Stimulated activated CD4-positive, alpha-beta T cell treated with anti-CD3 and anti-CD28 coated beads, Interleukin-15, amount 100 ng/mL, for 48 hours (primary cell): ENCODE measurements at regions not wholly inside any gene's neighbourhood (a gene's known extent, or its start where the extent isn't known, plus 50 kb on each side); places are given as distances from the start of the nearest gene placed in this dataset.
A peak's percentile ranks its signal among the peaks of the same experiment; 100 is the strongest.

Source experiments
- DNase-seq, 2 donors: peaks; one replicate each; pipeline ENCODE4 v3.0.0-alpha.2; 2020; ENCODE audit warnings: low read depth in 2 of 2

DNA sequence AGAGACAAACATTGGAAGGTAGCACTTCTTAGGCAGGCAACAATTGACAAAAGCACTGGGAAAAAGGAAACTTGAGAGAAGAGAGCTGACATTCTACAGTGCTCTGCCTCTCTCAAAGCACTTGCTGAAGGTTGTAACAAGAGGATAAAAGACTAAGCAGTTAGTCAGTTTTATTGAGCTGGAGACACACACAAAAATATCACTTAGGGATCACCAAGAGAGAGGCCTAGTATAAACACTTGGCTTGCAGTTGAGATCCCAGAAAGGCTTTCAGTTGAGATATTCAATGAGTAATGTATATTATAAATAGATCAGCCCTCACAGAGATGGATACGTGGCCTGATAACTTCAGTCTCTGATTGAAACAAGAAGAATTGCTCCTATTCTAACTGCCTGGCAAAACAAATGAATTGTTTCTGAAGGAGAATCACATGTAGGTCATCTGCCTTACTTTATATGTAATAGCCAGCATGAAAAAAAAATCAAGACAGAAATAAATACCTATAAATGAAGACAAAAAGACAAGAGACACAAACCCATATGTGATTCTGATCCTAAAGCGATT lies 747.2 kb upstream of the MAN1A1 start:
- DNase-seq: no peak

DNA sequence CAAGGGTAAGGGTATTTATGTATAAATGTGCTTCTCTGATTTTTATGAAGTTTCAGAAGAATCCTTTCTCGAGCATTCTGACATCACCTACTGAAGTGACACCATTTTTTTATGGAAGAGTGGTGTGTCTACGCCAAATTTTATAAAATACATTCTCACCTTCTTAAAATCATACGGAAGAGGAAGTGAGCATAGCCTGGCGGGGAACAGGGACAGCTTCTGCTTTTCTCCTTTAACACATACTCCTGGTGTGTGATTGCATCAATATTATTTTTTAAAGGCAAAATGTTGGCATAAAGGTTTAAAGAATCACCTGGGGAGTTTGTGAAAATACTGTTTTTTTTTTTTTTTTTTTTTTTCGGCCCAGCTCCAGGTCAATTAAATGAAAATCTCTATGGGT lies 733.6 kb upstream of the MAN1A1 start:
- no peak for DNase-seq

DNA sequence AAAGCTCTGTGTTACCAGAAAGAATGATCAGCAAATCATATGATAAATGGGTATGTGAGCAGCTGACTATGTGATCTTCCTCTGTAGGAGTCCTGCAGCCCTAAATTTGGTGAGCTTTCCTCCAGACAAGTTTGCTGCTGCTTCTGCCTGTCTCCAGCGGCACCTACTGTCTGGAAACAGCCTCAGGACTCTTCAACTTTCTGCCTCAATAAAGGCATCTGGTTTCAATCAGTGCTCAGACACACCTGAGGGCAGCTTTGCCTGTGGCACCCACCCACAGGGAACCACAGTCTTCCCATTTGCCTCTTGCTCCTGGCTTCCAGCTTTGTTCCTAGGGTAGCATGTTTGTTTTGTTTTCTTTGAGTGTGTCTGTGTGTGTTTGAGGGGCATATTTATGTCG lies 727.9 kb upstream of the MAN1A1 start:
- no peak for DNase-seq

DNA sequence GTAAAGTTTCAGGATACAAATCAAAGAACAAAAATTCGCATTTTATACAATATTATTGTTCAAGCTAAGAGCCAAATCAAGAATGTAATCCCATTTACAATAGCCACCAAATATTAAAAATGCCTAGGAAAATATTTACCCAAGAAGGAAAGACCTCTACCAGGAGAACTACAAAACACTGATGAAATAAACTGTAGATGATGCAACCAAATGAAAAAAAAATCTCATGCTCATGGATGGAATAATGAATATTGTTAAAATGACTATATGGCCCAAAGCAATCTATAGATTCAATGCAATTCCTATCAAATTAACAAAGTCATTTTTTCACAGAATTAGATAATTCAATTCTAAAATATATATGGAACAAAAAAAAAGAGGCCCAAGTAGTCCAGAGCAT lies 708.8 kb upstream of the MAN1A1 start:
- no peak for DNase-seq

DNA sequence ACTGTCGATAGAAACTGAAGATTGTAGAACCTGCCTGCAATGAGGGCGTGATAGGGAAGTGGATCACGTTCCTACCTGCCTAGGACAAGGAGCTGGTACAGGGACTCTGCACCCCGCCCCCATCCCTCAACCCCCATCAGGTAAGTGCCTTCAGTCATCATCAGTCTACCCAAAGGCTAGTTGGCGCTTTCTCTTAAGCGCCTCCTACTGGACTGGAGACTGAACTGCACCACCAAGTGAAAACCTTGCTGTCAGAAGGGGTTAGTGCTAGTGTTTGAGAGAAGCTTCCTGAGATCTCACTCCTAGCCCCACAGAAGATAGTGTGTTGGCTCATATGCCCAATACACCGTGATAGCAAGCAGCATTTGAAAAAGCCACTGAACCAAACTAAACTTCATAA lies 706.5 kb upstream of the MAN1A1 start:
- no peak for DNase-seq

DNA sequence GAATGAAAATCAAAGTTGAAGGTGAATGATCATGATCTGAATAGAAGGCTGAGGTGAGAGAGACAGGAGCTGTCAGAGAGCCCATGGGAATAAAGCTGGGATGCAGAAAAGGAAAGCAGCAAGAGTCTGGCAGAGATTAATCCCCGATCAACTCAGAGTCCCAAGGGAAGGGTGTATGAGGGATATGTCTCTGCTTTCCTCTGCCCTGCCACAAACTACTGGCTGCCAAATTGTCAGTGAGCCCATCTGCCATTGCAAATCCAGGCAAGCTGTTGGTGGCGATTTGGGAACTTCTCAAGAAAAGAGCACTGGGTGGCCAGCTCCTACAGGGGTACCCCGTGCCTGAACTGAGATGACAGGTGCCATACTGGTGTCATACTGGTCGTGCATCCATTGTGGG lies 705.5 kb upstream of the MAN1A1 start:
- DNase-seq: no peak

DNA sequence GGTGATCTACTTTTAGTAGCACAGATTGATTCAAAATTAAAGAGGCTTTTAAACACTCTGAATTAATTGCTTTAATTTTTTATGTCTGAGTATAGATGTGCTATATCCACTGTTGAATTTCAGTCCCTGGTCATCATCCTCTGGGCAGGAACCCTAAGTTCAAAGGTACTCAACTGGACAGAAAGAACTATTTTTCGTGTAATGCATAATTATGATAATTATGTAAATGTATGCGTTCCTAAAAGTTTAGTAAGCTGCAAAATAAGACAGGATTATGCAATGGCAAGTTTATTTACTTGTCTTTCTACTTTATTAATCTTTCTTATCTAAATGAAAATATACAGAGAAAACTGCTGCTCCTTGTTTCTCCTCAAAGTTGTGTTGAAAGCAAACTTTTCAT lies 690.1 kb upstream of the MAN1A1 start:
- DNase-seq: no peak

DNA sequence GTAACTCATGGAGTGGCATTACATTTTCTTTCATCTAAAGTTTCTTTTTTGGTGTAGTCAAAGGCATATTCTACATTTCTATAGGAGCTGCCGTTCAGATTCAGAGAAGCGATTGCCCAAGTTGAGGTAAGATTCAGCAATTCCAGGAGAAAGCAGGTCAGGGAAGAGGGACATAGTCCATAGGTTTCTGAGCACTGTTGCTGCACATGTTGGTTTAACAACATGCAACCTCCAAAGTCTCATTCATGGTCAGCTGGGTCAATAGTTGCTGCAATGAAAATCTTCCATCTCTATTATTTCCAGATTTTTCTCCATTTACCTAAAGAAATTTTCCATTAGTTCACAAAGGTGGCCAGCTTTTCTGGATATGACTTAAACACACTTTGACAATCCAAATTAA lies 682.3 kb upstream of the MAN1A1 start:
- no peak for DNase-seq

DNA sequence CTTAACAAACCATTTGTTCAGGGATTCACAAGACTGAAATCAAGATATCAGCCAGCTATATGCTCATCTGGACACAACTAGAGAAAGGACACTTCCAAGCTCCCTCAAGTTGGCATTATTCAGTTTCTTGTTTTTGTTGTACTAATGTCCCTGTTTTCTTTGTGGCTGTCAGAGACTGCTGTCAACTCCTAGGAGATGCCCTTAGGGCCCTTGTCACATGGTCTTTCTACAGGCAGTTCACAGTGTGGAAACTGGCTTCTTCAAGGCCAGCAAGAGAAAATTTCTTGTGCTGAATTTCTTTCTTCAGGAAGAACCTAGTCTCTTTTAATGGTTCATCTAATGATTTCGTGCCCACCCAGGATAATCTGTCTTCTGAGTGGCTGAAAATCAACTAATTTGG lies 677.2 kb upstream of the MAN1A1 start:
- DNase-seq: no peak

DNA sequence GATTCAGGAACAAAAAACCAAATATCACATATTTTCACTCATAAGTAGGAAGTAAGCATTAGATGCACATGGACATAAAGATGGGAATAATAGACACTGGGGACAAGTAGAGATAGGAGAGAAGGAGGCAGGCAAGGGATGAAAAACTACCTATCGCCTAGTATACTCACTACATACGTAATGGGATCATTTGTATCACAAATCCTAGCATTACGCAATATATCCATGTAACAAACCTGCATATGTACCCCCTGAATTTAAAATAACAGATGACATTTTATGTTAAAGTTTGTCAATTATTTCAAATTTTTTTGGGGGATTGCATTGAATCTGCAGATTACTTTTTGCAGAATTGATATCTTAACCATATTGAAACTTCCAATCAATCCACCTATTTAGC lies 660.5 kb upstream of the MAN1A1 start:
- no peak for DNase-seq

DNA sequence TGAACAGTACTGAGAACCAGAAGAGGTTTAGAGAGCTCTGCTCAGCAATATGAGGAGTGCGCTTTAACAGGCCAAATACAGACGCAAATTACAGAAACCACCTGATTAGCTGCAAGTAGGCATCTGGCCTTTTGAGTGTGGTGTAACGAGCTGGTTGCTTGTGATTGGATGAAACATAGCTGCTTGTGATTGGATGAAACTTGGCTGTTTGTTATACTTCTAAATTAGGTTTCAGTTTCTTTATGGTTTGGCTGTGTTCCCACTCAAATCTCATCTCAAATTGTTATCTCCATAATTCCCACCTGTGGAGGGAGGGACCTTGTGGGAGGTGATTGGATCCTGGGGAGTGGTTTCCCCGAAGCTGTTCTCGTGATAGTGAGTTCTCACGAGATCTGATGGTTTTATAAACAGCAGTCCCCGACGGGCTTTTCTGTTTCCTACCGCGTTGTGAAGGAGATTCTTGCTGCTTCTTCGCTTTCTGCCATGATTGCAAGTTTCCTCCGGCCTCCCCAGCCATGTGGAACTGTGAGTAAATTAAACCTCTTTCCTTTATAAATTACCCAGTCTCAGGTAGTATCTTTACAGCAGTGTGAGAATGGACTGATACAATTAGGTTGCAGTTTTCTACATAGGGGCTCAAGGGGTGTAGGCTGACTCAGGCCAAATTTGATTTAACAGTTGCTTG lies 655.9 kb upstream of the MAN1A1 start:
- no peak for DNase-seq

DNA sequence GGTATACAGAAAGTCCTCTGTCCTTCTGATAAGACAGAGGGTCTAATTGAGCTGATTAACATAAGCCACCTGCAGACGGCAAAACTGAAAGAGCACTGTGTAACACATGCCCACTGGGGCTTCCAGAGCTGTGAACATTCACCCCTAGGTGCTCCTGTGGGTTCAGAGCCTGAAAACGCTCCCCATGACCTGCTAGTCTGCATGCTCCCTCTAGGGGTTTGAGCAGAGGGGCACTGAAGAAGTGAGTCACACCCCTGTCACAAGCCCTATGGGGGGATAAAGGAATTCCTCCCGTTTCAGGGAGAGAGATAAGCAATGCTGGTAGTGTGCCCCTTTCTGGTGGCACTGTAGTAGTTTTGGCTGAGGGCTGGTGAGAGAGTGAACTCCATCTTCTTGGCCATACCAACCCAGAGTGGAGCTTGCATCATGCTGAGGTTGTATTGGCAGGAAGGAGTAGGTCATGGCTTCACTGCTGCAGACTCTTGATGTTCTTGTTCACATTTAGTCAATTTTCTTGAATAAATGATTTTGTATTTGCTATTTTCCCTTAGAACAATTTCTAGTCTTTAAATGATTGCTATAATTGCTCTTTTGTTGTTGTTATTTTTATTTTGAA lies 637.5 kb upstream of the MAN1A1 start:
- DNase-seq: no peak

DNA sequence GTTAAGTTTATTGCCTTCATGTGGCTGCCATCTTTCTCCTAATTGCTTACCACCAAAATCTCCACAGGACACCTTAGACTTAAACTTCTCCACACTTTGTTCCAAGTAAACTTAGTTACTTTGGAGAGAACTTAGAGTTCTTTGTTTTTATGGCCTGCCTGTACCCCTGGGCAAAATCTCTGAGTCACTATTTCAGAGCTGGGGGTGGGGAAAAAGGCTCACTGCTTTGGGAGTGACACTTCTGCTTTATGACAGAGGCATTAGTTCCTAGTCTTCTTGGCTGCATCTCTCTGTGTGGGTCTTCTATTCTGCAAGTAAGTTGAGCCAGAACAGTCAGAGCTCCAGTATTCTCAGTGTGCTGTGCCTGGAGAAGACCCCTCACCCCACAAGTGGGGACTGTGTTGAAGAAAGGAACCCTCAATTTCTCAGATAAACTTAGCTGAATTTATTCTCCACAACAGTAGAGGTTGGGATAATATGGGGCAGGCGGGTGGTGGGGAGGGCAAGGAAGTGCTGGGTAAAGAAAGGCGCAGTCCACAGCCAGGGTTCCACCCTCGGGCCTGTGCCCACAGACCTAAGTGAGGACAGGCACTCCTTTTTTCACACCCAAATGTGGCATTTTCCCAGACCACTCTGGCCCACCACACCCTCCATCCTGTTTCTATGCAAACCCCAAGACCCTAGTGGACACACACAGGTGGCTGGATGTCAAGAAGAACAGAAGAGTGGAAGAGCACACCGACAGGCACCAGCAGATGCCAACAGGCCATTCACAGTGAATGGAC lies 636.6 kb upstream of the MAN1A1 start:
- no peak for DNase-seq

DNA sequence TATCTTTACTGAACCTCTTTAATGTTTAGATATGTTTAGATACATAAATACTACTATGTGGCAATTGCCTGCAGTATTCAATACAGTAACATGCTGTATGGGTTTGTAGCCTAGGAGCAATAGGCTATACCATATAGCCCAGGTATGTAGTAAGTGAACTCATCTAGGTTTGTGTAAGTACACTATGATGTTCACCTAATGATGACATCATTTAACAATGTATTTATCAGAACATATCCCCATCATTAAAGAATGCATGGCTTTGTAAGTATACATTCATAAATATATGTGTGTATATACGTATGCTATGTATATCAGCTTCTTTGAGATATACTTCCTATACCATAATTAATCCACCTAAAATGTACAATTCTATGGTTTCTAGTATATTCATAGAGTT lies 631.2 kb upstream of the MAN1A1 start:
- no peak for DNase-seq

DNA sequence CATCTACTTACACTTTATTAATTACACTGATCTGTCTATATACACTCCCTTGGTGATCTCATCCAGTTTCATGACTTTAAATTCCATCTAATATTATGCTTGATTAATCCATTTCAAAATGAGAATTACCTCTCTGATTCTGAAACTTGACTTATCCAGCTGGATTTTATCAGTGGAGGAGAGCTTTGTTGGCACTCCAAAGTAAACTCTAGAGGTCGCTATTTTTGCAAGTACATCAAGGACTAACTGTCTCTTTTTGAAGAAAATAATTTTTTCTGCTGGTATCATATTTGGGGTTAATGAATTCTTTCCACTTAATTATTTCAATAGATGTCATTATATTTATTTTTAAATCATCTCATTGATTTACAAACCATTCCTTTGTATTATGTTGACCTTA lies 630.3 kb upstream of the MAN1A1 start:
- no peak for DNase-seq

DNA sequence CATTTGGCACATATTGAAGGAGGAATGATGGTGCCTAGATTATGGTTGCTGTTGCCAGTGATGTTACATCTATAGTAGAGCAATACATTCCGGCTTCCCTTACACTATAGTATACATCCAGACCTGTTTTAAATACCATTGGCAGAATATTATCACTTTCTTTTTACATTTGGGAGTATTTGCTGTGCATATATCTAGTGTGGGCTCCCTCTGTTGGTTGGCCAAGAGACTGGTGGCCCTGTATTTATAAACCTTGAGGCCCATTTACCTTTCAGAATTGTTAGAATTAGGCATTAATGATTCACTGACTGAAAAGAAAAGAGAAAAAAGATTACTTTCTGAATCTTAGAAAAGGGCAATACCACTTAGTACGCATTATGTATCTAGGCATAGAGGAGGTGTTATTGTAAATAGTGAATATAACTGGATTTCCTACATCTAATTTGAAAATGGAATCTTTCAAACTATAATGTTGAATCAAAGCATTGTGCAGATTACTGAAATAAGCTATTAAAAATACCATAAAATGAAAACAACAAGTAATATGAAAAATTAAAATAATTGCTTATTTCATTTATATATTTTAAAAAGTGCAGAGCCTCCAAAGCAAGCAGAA lies 628.8 kb upstream of the MAN1A1 start:
- DNase-seq: no peak

DNA sequence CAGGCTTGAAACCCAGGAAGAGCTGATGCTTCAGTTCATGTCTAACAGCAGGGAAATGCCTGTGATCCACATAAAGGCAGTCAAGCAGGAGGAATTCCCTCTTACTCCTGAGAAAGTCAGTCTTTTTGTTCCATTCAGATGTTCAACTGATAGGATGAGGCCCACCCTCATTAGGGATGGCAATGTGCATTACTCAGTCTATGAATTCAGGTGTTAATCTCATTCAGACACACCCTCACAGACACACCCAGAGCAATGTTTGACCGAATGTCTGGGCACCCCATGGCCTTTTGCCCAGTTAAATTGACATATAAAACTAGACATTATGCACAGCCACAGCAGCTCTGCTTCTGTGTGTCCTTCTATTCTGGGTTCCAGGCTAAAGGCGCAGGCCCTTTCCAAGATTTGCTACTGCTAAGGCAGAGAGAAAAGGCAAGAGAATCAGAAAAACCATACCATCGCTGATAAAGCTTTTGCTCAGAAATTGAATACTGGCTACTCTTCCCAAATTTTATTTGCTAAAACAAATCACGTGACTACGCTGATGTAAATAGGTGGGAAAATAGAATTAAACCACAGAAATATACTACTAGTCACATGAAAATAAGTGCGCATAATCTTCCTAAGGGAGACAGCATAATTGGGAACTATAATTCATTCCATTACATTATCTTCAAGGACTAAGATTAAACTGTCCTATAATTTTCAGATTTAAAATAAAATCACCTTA lies 625.0 kb upstream of the MAN1A1 start:
- DNase-seq: no peak

DNA sequence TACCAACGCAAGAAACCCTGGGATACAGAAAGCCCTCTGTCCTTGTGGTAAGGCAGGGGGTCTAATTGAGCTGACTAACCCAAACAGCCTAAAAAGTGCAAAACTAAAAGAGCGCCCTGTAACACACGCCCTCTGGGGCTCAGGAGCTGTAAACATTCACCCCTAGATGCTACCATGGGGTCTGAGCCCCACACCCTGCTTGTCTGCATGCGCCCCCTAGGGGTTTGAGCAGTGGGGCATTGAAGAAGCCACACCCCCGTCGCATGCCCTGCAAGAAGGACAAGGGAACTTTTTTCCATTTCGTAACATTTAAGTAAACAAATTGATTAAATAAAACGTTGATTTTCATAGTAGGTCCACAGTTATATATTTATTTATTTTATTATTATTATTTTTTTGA lies 616.9 kb upstream of the MAN1A1 start:
- peak in 1 of 2 donors; percentile 11 for DNase-seq

DNA sequence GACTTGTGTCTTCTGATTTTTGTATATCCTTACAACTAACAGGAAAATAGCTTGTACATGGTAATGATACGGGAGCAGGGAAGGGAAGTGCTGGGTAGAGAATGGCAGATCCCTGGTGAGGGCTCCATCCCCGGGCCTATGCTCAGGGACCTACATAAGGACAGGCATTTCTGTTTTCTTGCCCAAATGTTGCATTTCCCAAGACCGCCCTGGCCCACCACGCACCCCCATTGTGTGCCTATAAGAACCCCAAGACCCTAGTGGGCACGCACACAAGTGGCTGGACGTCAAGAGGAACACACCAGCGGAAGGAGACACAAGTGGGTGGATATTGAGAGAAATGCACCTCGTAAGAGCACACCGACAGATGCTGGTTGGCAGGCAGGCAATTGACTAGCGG lies 616.3 kb upstream of the MAN1A1 start:
- DNase-seq: no peak

DNA sequence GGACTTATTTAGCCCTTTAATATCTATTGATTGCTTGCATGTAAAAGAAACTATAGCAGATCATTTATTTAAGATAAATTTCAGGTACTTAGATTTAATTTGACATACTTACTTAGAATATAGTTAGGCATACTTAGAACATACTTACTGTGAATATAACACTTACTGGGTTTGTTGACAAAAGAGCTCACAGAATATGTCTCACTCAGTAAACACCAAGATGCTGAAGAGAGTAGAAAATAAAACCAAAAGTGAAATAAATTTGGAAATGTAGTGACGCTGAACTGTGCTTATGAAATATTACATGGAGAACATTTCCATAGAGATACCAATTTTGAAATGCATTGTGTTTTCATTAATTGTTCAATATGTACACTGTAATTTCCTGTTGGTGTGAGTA lies 615.4 kb upstream of the MAN1A1 start:
- DNase-seq: no peak

DNA sequence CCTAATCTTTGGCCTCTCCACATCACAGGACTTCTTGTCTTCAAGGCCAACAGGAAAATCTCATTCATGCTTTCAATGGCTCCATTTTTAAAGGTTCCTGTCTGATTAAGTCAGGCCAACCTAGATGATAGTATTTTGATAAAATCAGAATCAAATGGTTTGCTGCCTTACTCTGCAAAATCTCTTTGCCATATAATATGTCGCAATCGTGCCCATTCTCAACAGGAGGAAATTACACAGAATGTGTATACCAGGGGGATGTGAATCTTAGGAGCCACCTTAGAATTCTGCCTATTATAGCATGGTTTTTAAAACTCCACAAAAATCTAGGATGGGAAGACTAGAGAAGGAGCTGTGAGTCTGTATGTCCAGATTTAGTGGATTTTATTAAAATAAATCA lies 612.9 kb upstream of the MAN1A1 start:
- DNase-seq: no peak

DNA sequence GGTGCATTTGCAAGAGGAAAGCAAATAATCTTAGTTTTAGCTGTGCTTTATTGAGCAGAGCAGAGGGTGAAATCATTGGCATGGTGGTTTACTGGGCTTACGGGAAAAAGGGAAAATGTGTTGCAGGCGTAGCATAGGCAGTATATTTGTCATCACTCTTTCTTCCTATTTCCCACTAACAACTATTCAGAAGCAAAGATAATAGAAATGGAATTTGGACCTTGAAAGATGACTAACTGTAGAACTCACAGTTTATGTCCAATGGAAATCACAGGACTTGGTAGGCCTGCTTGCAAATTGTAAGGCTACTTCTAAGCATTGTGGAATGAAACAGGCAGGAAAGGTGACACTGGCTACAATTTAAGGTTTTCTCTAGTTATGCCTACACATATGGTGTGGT lies 611.9 kb upstream of the MAN1A1 start:
- no peak for DNase-seq
